Epidermal melanocyte (primary cell): ENCODE measurements at regions not wholly inside any gene's neighbourhood (a gene's known extent, or its start where the extent isn't known, plus 50 kb on each side); places are given as distances from the start of the nearest gene placed in this dataset.
"Not testable (repeated sequence)": the region's sequence is repeated elsewhere in the genome, so short reads cannot be mapped to it uniquely, and the experiment has no call there.

Experiments used
- DNase-seq: peaks from one replicate; pipeline ENCODE4 v3.0.0; 2011; ENCODE audit warnings: low spot score; ENCODE audit not compliant: insufficient read length

- peak; percentile 15 for DNase-seq
These were observed 544.0 kb upstream of the AMOT start for GRCh38 chrX:113384628-113385027.

GRCh38 chrX:113373421-113373820, 532.8 kb upstream of the AMOT start:
- DNase-seq, result not testable (repeated sequence)

DNA sequence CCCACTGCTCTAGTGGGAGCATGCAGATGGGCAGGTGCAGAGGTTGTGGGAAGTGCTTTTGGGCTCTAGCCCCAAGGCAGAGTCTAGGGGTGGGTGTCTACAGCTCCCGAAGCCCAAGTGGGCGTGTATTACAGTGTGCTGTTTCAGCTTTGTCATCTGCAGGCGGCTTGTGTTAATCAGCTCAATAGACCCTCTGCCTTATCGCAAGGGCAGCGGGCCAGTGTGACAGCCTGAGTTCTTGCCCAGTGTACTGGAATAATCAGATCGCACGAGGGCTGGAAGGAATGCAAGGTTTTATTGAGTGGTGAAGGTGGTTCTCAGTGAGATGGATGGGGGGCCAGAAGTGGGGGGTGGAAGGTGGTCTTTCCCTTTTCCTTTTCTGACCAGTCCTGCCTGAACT, 529.4 kb upstream of the AMOT start:
- no peak for DNase-seq

DNA sequence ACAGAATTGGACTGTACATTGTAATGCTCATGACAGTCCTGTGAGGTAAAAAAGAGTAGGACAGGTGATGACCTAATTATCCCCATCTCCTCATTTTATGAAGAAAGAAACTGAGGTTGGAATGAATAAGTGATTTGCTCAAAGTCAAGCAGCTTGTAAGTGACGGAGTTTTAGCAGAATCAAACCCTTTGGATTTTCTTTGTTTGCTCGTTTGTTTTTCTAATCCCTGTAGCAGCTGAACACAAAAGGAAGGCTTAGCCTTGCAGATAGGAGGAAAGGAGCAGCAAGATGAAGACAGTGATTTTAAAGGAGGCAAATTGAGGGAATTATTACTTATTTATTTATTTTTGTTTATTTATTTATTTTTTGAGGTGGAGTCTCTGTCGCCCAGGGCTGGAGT, 528.4 kb upstream of the AMOT start:
- DNase-seq, result no peak

- DNase-seq, result no peak
These were observed 512.5 kb upstream of the AMOT start for GRCh38 chrX:113353134-113353533.

- no peak for DNase-seq
These were observed 489.8 kb upstream of the AMOT start for GRCh38 chrX:113330416-113330815.

DNA sequence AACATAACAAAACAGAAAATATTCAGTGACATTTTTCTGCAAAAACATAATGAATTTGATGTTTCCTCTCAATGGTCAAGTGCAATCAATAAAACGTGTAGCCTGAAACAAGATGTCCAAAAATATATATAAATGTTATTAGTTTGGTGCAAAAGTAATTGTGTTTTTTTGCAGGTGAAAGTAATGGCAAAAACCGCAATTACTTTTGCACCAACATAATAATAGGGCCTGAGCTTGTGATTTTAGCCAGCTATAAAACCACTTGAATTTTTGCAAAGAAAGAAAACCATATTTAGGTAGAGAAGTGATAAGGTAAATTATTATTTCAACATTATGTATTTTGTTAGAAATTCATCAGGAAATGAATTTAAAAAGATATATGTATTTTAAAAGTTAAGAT, 475.3 kb upstream of the AMOT start:
- no peak for DNase-seq

DNA sequence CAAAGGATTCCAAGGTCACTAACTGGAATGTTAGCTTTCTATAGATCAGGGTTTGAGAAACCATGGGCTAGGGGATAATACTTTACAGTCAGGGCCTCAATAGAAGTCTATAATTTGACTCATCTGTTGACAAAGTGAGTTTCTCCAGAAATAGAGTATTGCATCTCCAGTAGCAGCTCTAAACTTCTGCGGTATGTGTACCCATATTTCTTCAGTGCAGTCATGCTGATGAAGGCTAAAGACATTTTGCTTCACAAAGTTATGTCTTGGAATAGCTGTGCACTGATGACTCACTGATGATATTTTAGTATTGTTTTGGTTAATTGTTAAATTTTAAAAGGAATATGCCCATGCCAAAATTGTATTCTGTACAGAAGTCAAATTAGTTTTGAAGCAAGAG, 464.9 kb upstream of the AMOT start:
- DNase-seq, result no peak

- no peak for DNase-seq
These were observed 459.9 kb upstream of the AMOT start for GRCh38 chrX:113300580-113300979.

DNA sequence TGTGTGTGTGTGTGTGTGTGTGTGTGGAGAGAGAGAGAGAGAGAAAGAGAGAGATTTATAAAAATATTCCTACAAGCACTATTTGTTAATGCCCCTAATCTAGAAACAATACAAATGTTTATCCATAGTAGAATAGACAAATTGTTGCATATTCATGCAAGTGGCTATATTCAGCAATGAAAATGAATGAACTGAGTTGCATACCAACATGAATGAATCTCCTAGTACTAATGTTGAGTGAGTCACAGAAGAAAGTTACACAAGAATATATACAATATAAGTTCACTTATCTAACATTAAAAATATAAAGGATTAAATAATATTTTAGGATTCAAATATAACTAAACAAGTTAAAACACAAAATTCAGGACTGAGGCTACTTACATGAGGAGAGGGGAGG, 456.8 kb upstream of the AMOT start:
- DNase-seq, result no peak

GRCh38 chrX:113289503-113289902, 448.9 kb upstream of the AMOT start:
- no peak for DNase-seq

- no peak for DNase-seq
These were observed 447.1 kb upstream of the AMOT start for GRCh38 chrX:113287761-113288160.

GRCh38 chrX:113275804-113276203, 435.2 kb upstream of the AMOT start:
- no peak for DNase-seq

- DNase-seq, result no peak
These were observed 434.2 kb upstream of the AMOT start for GRCh38 chrX:113274791-113275190.

DNA sequence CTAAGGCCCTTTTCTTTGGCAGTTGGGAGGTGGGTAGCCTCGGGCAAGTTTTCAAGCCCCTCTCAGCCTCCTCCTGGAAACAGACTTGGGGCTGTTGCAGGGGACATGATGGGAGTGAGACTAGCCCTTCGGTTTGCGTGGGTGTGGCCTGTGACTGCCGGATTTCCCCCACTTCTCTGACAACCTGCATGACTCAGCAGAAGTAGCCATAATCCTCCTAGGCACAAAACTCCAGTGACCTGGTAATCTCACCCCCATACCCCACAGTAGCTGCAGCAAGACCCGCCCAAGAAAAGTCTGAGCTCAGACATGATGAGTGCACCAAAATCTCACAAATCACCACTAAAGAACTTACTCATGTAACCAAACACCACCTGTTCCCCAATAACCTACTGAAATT, 433.7 kb upstream of the AMOT start:
- no peak for DNase-seq

DNA sequence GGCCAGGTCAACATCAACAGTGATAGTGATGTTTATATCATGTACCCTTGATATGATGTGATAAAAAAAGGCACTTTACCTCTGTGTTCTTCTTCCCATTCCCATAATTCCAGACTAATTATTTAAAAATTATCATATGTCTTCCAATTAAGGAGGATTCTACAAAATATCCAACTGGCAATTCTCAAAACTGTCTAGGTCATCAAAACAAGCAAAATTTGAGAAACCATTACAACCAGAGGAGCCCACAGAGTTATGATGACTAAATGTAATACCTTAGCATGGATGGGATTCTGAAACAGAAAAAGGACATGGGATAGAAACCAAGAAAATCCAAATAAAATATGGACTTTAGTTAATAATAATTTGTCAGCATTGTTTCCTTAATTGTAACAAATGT, 428.6 kb upstream of the AMOT start:
- no peak for DNase-seq

- DNase-seq, result no peak
These were observed 419.8 kb upstream of the AMOT start for GRCh38 chrX:113260474-113260873.

GRCh38 chrX:113222305-113222704, 381.7 kb upstream of the AMOT start:
- no peak for DNase-seq

DNA sequence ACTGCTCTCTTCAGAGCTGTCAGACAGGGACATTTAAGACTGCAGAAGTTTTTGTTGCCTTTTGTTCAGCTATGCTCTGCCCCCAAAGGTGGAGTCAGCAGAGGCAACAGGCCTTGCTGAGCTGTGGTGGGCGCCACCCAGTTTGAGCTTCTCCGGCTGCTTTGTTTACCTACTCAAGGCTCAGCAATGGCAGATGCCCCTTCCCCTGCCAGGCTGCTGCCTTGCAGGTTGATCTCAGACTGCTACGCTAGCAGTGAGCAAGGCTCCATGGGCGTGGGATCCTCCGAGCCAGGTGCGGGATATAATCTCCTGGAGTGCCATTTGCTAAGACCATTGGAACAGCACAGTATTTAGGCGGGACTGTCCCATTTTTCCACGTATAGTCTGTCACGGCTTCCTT, 371.4 kb upstream of the AMOT start:
- DNase-seq, result no peak

DNA sequence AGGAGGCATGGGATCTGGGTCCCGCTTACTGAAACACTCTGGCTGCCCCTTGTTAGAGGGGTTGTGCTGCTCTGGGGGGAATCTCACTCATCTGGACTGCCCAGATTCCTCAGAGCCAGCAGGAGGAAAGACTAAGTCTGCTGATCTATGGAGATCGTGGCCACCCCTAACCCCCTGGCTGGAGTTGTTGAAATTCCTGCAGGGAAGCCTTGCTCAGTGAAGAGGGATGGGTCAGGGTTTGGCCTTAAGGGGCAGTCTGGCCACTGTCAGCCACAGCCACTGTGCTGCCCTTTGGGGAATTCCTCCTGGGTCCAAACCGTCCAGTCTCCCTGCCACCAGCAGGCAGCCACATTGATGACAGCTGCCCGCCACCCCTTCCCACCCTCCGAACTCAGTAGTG, 362.0 kb upstream of the AMOT start:
- DNase-seq, result no peak

GRCh38 chrX:113195949-113196348, 355.3 kb upstream of the AMOT start:
- DNase-seq, result no peak

GRCh38 chrX:113192418-113192817, 351.8 kb upstream of the AMOT start:
- no peak for DNase-seq

DNA sequence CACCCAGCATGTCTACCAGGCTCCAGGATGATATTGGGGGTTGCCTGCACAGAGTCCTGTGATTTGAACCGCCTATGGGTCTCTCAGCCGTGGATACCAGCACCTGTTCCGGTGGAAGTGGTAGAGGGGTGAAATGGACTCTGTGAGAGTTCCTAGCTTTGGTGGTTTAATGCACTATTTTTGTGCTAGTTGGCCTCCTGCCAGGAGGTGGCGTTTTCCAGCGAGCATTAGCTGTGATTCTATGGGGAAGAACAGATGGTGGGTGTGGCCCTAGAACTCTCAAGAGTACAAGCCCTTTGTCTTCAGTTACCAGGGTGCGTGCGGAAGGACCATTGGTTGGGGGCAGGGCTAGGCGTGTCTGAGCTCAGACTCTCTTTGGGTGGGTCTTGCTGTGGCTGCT, 316.9 kb upstream of the AMOT start:
- DNase-seq, result no peak

DNA sequence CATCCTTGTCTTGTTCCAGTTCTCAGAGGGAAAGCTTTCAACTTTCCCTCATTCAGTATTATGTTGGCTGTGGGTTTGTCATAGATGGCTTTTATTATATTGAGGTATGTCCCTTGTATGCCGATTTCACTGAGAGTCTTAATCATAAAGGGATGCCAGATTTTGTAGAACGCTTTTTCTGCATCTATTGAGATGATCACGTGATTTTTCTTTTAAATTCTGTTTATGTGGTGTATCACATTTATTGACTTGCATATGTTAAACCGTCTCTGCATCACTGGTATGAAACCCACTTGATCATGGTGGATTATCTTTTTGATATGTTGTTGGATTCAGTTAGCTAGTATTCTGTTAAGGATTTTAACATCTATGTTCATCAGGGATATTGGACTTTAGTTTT, 313.7 kb upstream of the AMOT start:
- DNase-seq, result not testable (repeated sequence)

- DNase-seq, result no peak
These were observed 296.2 kb upstream of the AMOT start for GRCh38 chrX:113136836-113137235.
